ENCODE measurements at regions not wholly inside any gene's neighbourhood (a gene's known extent, or its start where the extent isn't known, plus 50 kb on each side); places are given as distances from the start of the nearest gene placed in this dataset.

GRCh38 chr10:35854661-35855060 lies 212.6 kb upstream of the FZD8 start:
- 60% methylated on average over 1 of the region's 2 CpGs for WGBS (ENCODE audit: insufficient coverage)
- no peak overlapping the region for H3K27ac Mint-ChIP-seq
- no peak for DNase-seq

DNA sequence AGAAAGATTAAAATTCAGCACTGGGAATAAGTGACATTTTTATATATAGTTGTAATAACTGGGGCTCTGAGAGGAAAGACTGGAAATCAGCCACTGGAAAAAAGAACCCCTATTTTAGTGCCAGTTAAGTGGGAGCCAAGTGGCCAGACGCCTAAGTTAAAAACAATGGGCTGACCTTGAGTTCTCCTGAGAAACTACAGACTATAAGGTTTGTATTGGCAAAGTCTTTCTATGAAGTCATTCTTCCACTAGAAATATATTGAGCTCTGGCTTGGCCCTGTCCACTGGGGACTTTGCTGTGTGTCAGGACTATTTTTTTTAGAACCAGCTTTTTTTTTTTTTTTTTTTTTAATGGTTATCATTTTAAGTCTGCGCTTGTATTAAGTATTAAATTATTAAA lies 210.6 kb upstream of the FZD8 start:
- Histone ChIP-seq H3K27me3 (ENCODE audit: control insufficient read depth in 2 of 2, insufficient read depth in 2 of 2, low read length in 2 of 2) (no peaks in the 10 kb centered on the region), H3K36me3 (replicated peaks in 1 of 2; ENCODE audit: control insufficient read depth in 1 of 2, insufficient read depth in 2 of 2, low read length in 2 of 2) (no peaks in the 10 kb centered on the region), H3K4me2 (replicated peaks; ENCODE audit: extremely low read depth, low read length, poor library complexity, severe bottlenecking) (no peak overlapping the region), H2AFZ (ENCODE audit: insufficient read depth, low read depth, low read length, poor library complexity, severe bottlenecking) (no peak overlapping the region), H3K79me2 (ENCODE audit: insufficient read depth, low read length) (no peaks in the 10 kb centered on the region), H3K4me3 (replicated peaks in 1 of 3; ENCODE audit: low read depth in 2 of 3, low read length in 3 of 3) (no peak overlapping the region), H3K9ac (ENCODE audit: insufficient read depth, low read length, poor library complexity, severe bottlenecking) (no peak overlapping the region), H3K9me3 (replicated peaks in 1 of 2; ENCODE audit: control insufficient read depth in 1 of 2, insufficient read depth in 1 of 2, low read length in 2 of 2) (peaks cover 0 to 2% of the 10 kb centered on the region in 2 donors), H3K4me1 (ENCODE audit: control insufficient read depth in 1 of 2, insufficient read depth in 2 of 2, low read length in 2 of 2) (no peaks in the 10 kb centered on the region), H4K20me1 (ENCODE audit: insufficient read depth, low read length) (no peaks in the 10 kb centered on the region), H3K27ac (ENCODE audit: low read depth in 1 of 2, low read length in 2 of 2) (no peak overlapping the region)
- TF ChIP-seq, protein P1, sequence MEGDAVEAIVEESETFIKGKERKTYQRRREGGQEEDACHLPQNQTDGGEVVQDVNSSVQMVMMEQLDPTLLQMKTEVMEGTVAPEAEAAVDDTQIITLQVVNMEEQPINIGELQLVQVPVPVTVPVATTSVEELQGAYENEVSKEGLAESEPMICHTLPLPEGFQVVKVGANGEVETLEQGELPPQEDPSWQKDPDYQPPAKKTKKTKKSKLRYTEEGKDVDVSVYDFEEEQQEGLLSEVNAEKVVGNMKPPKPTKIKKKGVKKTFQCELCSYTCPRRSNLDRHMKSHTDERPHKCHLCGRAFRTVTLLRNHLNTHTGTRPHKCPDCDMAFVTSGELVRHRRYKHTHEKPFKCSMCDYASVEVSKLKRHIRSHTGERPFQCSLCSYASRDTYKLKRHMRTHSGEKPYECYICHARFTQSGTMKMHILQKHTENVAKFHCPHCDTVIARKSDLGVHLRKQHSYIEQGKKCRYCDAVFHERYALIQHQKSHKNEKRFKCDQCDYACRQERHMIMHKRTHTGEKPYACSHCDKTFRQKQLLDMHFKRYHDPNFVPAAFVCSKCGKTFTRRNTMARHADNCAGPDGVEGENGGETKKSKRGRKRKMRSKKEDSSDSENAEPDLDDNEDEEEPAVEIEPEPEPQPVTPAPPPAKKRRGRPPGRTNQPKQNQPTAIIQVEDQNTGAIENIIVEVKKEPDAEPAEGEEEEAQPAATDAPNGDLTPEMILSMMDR (IDR thresholded peaks at IDR 0.05): no peak
- Mint-ChIP-seq H3K36me3 (no peaks in the 10 kb centered on the region), H3K9me3 (peaks cover 0 to 8% (median 0%) of the 10 kb centered on the region in 7 donors), H3K27me3 (ENCODE audit: low read depth in 3 of 3) (no peaks in the 10 kb centered on the region), H3K4me1 (no peaks in the 10 kb centered on the region), H3K27ac (no peak overlapping the region), H3K4me3 (no peak overlapping the region)
- no peak for DNase-seq
- no CpG with 5 or more reads among the region's 2 CpGs for WGBS (ENCODE audit: insufficient coverage)
- intact Hi-C loops (cut with micrococcal nuclease): no loop called here

More at GRCh38 chr10:35854661-35855060, 212.6 kb upstream of the FZD8 start:
- Mint-ChIP-seq H3K4me1 (no peaks in the 10 kb centered on the region), H3K9me3 (peaks cover 0 to 12% (median 3%) of the 10 kb centered on the region in 7 donors), H3K36me3 (no peaks in the 10 kb centered on the region), H3K4me3 (no peak overlapping the region), H3K27me3 (ENCODE audit: low read depth in 3 of 3) (peaks cover 0 to 3% (median 0%) of the 10 kb centered on the region in 3 donors)
- H3K79me2 ChIP-seq (ENCODE audit: insufficient read depth, low read length): no peaks in the 10 kb centered on the region
- TF ChIP-seq, protein P1 (IDR thresholded peaks at IDR 0.05): no peak
- H3K4me2 ChIP-seq (replicated peaks; ENCODE audit: extremely low read depth, low read length, poor library complexity, severe bottlenecking): no peak overlapping the region
- H3K4me3 ChIP-seq (replicated peaks in 1 of 3; ENCODE audit: low read depth in 2 of 3, low read length in 3 of 3): no peak overlapping the region
- H2AFZ ChIP-seq (ENCODE audit: insufficient read depth, low read depth, low read length, poor library complexity, severe bottlenecking): no peak overlapping the region
- H3K27ac ChIP-seq (ENCODE audit: low read depth in 1 of 2, low read length in 2 of 2): no peak overlapping the region
- no peaks in the 10 kb centered on the region for H3K4me1 ChIP-seq (ENCODE audit: control insufficient read depth in 1 of 2, insufficient read depth in 2 of 2, low read length in 2 of 2)
- intact Hi-C loops (cut with micrococcal nuclease): no loop called here
- no peaks in the 10 kb centered on the region for H4K20me1 ChIP-seq (ENCODE audit: insufficient read depth, low read length)
- no peak overlapping the region for H3K9ac ChIP-seq (ENCODE audit: insufficient read depth, low read length, poor library complexity, severe bottlenecking)
- no peaks in the 10 kb centered on the region for H3K36me3 ChIP-seq (replicated peaks in 1 of 2; ENCODE audit: control insufficient read depth in 1 of 2, insufficient read depth in 2 of 2, low read length in 2 of 2)
- H3K27me3 ChIP-seq (ENCODE audit: control insufficient read depth in 2 of 2, insufficient read depth in 2 of 2, low read length in 2 of 2): no peaks in the 10 kb centered on the region
- peaks cover 0 to 2% of the 10 kb centered on the region in 2 donors for H3K9me3 ChIP-seq (replicated peaks in 1 of 2; ENCODE audit: control insufficient read depth in 1 of 2, insufficient read depth in 1 of 2, low read length in 2 of 2)
